NT2/D1 (cell line): ENCODE measurements at regions not wholly inside any gene's neighbourhood (a gene's known extent, or its start where the extent isn't known, plus 50 kb on each side); places are given as distances from the start of the nearest gene placed in this dataset.

Experiments
- YY1 ChIP-seq: IDR thresholded peaks from 2 replicates; pipeline ENCODE4 v1.6.1; 2011; ENCODE audit not compliant: insufficient read length, insufficient read depth
- ZNF274 ChIP-seq: IDR thresholded peaks from 2 replicates; pipeline ENCODE4 v1.6.1; 2011; ENCODE audit warnings: mild to moderate bottlenecking, low read depth, low read length

- TF ChIP-seq YY1 (no peak), ZNF274 (no peak)
Observed at GRCh38 chr2:180618570-180618969, 361.8 kb upstream of the UBE2E3 start.
